IMR-90 (cell line): ENCODE measurements at regions not wholly inside any gene's neighbourhood (a gene's known extent, or its start where the extent isn't known, plus 50 kb on each side); places are given as distances from the start of the nearest gene placed in this dataset.

Experiments used
- ATAC-seq: fragments of 200-7000 bp; cut with Tn5 transposase; 2 replicates; pipeline ENCODE4 v1.9.1; 2020; ENCODE audit warnings: low read depth, mild to moderate bottlenecking, moderate library complexity
- BruUV-seq: library from RNA; stranded (reverse); fragments of 400-500 nt; replicated peaks from 2 replicates; lab custom pipeline; 2021; lab: Mats Ljungman, UMichigan
- CTCF ChIA-PET: fragments of 300-600 bp; formaldehyde crosslinking; extraction: SDS; loops from one replicate; lab custom pipeline; 2021; ENCODE audit warnings: antibody characterized with exemption; lab: Yijun Ruan, JAX
- POLR2A ChIA-PET: fragments of 300-600 bp; sonication (Branson Sonifier 250); formaldehyde crosslinking; loops from one replicate; lab custom pipeline; 2022; ENCODE audit warnings: antibody characterized with exemption; ENCODE audit not compliant: unreplicated experiment; lab: Charles Lee
- DNase-seq: peaks from one replicate; pipeline ENCODE4 v3.0.0; 2013
- H2AFZ ChIP-seq: replicated peaks from 2 replicates; pipeline ENCODE3; 2013; ENCODE audit warnings: low read length, mild to moderate bottlenecking; ENCODE audit not compliant: poor library complexity
- H2AK5ac ChIP-seq: 2 replicates; pipeline ENCODE4 v1.6.1; 2013; ENCODE audit warnings: low read depth, low read length, inconsistent platforms
- H2AK9ac ChIP-seq: replicated peaks from 2 replicates; pipeline ENCODE3; 2013; ENCODE audit warnings: mild to moderate bottlenecking, low read depth, low read length, moderate library complexity; ENCODE audit not compliant: poor library complexity
- H2BK120ac ChIP-seq: 2 replicates; pipeline ENCODE4 v1.6.1; 2013; ENCODE audit warnings: low read depth, low read length, inconsistent platforms
- H2BK15ac ChIP-seq: 3 replicates; pipeline ENCODE4 v1.6.1; 2013; ENCODE audit warnings: low read depth, low read length, inconsistent platforms
- H2BK20ac ChIP-seq: 2 replicates; pipeline ENCODE4 v1.6.1; 2013; ENCODE audit warnings: low read depth, mild to moderate bottlenecking, inconsistent platforms, low read length, moderate library complexity
- H2BK5ac ChIP-seq: 2 replicates; pipeline ENCODE4 v1.6.1; 2013; ENCODE audit warnings: mild to moderate bottlenecking, low read depth, low read length, inconsistent platforms; ENCODE audit not compliant: poor library complexity, severe bottlenecking
- H3K14ac ChIP-seq: replicated peaks from 2 replicates; pipeline ENCODE4 v1.6.1; 2013; ENCODE audit warnings: low read depth, low read length, inconsistent platforms
- H3K18ac ChIP-seq: 2 replicates; pipeline ENCODE4 v1.6.1; 2013; ENCODE audit warnings: low read depth, low read length, control low read depth
- H3K23ac ChIP-seq: 2 replicates; pipeline ENCODE4 v1.6.1; 2013; ENCODE audit warnings: low read depth, low read length, inconsistent platforms
- H3K27ac ChIP-seq: 2 replicates; pipeline ENCODE4 v1.5.1; 2013; ENCODE audit warnings: mild to moderate bottlenecking, control low read depth, low read length; ENCODE audit not compliant: insufficient read depth
- H3K27me3 ChIP-seq: 2 replicates; pipeline ENCODE4 v1.6.1; 2013; ENCODE audit warnings: low read length; ENCODE audit not compliant: control insufficient read depth, insufficient read depth
- H3K36me3 ChIP-seq: 2 replicates; pipeline ENCODE4 v1.6.1; 2013; ENCODE audit warnings: low read length, mixed read lengths; ENCODE audit not compliant: control insufficient read depth, insufficient read depth
- H3K4ac ChIP-seq: 2 replicates; pipeline ENCODE4 v1.6.1; 2013; ENCODE audit warnings: low read depth, low read length, inconsistent platforms
- H3K4me1 ChIP-seq: 2 replicates; pipeline ENCODE4 v1.6.1; 2013; ENCODE audit warnings: low read length, mixed read lengths; ENCODE audit not compliant: control insufficient read depth, insufficient read depth
- H3K4me2 ChIP-seq: 2 replicates; pipeline ENCODE4 v1.6.1; 2013; ENCODE audit warnings: low read depth, mild to moderate bottlenecking, control low read depth, low read length, moderate library complexity
- H3K4me3 ChIP-seq: 2 replicates; pipeline ENCODE4 v1.5.1; 2013; ENCODE audit warnings: low read depth, mild to moderate bottlenecking, control low read depth, low read length, moderate library complexity; ENCODE audit not compliant: insufficient read depth
- H3K56ac ChIP-seq: 2 replicates; pipeline ENCODE4 v1.6.1; 2013; ENCODE audit warnings: low read length, inconsistent platforms; ENCODE audit not compliant: insufficient read depth; ENCODE audit errors: extremely low read depth
- H3K79me1 ChIP-seq, 2 experiments: 2 replicates each; pipeline ENCODE4 v1.6.1; 2013; ENCODE audit warnings: low read length in 2 of 2, inconsistent platforms in 1 of 2, low read depth in 1 of 2
- H3K9ac ChIP-seq: 2 replicates; pipeline ENCODE4 v1.6.1; 2013; ENCODE audit warnings: low read depth, low read length, control low read depth
- H3K9me1 ChIP-seq: 2 replicates; pipeline ENCODE4 v1.6.1; 2013; ENCODE audit warnings: low read length, inconsistent platforms; ENCODE audit not compliant: insufficient read depth
- H3K9me3 ChIP-seq: 2 replicates; pipeline ENCODE4 v1.6.1; 2013; ENCODE audit warnings: low read length; ENCODE audit not compliant: control insufficient read depth, insufficient read depth
- H4K20me1 ChIP-seq: 2 replicates; pipeline ENCODE4 v1.6.1; 2013; ENCODE audit warnings: low read length, inconsistent platforms; ENCODE audit not compliant: insufficient read depth
- H4K5ac ChIP-seq: 2 replicates; pipeline ENCODE4 v1.6.1; 2013; ENCODE audit warnings: mild to moderate bottlenecking, low read depth, low read length, control low read depth
- H4K8ac ChIP-seq, 2 experiments: 2 replicates each; pipeline ENCODE4 v1.6.1; 2013; ENCODE audit warnings: low read depth in 2 of 2, low read length in 2 of 2, control low read depth in 1 of 2, inconsistent platforms in 1 of 2
- H4K91ac ChIP-seq: 2 replicates; pipeline ENCODE4 v1.6.1; 2013; ENCODE audit warnings: low read depth, low read length, inconsistent platforms; ENCODE audit not compliant: insufficient read depth
- BHLHE40 ChIP-seq: fragments of 150-350 bp; IDR thresholded peaks from 2 replicates; pipeline ENCODE4 v1.6.1; 2016; ENCODE audit warnings: mild to moderate bottlenecking, low read depth, low read length
- CHD1 ChIP-seq: IDR thresholded peaks from 2 replicates; pipeline ENCODE4 v1.6.1; 2012; ENCODE audit warnings: low read depth, low read length, improper control_type of control experiment
- ELK1 ChIP-seq: fragments of 150-350 bp; IDR thresholded peaks from 2 replicates; pipeline ENCODE4 v1.6.1; 2016; ENCODE audit warnings: low read depth, mild to moderate bottlenecking, low read length, moderate library complexity, borderline replicate concordance
- MAFK ChIP-seq: IDR thresholded peaks from 2 replicates; pipeline ENCODE4 v1.6.1; 2012; ENCODE audit warnings: low read depth, low read length, improper control_type of control experiment
- MAZ ChIP-seq: IDR thresholded peaks from 2 replicates; pipeline ENCODE4 v1.6.1; 2012; ENCODE audit warnings: low read depth, mild to moderate bottlenecking, low read length, improper control_type of control experiment, moderate library complexity, borderline replicate concordance
- MXI1 ChIP-seq: IDR thresholded peaks from 2 replicates; pipeline ENCODE4 v1.6.1; 2012; ENCODE audit warnings: low read depth, mild to moderate bottlenecking, low read length, moderate library complexity, borderline replicate concordance
- NFE2L2 ChIP-seq: fragments of 150-350 bp; IDR thresholded peaks from 2 replicates; pipeline ENCODE4 v1.6.1; 2016; ENCODE audit warnings: low read depth, mild to moderate bottlenecking, low read length
- POLR2A ChIP-seq: IDR thresholded peaks from 2 replicates; pipeline ENCODE4 v1.6.1; 2012; ENCODE audit warnings: mild to moderate bottlenecking, low read depth, low read length
- RCOR1 ChIP-seq: IDR thresholded peaks from 2 replicates; pipeline ENCODE4 v1.6.1; 2012; ENCODE audit warnings: mild to moderate bottlenecking, low read length, improper control_type of control experiment; ENCODE audit not compliant: insufficient replicate concordance
- SMC3 ChIP-seq: fragments of 150-350 bp; IDR thresholded peaks from 2 replicates; pipeline ENCODE4 v1.6.1; 2016; ENCODE audit warnings: low read depth, mild to moderate bottlenecking, antibody characterized with exemption, low read length, moderate library complexity
- USF2 ChIP-seq: fragments of 150-350 bp; IDR thresholded peaks from 2 replicates; pipeline ENCODE4 v1.6.1; 2017; ENCODE audit warnings: mild to moderate bottlenecking, antibody characterized with exemption, low read length, low read depth
- WGBS, 2 experiments: methylation state at CpG; one replicate each; pipeline versions ENCODE4 v1.1.5 to v1.1.7; 2013; ENCODE audit warnings: missing lambda C conversion rate in 2 of 2; ENCODE audit not compliant: insufficient read length in 1 of 2; ENCODE audit errors: extremely low coverage in 2 of 2; 5-methylcytosine and 5-hydroxymethylcytosine counted together
- dilution Hi-C: fragments of 300-500 bp; cut with HindIII; formaldehyde crosslinking; loops from one replicate; pipeline ENCODE4 v1.14.3; 2018; ENCODE audit warnings: low sequenced_read_pairs; ENCODE audit not compliant: unreplicated experiment
- in situ Hi-C: fragments of 300-500 bp; cut with MboI; formaldehyde crosslinking; loops from 3 replicates; pipeline ENCODE4 v1.14.3; 2019; ENCODE audit warnings: low sequenced_read_pairs, inconsistent platforms, mixed read lengths
- intact Hi-C: fragments of 100-400 bp; cut with micrococcal nuclease; formaldehyde crosslinking; loops from 2 replicates; pipeline ENCODE4 v1.10.0; 2022

- no peak for ATAC-seq
- Histone ChIP-seq H3K4me2 (no peak overlapping the region), H3K4me1 (no peaks in the 10 kb centered on the region), H2AK9ac (no peak overlapping the region), H2BK120ac (no peak overlapping the region), H2AK5ac (no peak overlapping the region), H3K9me3 (no peaks in the 10 kb centered on the region), H4K8ac (no peak overlapping the region), H3K9ac (no peak overlapping the region), H2AFZ (no peak overlapping the region), H2BK20ac (no peak overlapping the region), H3K4ac (no peak overlapping the region), H3K23ac (no peak overlapping the region), H3K79me1 (no peaks in the 10 kb centered on the region), H3K4me3 (no peak overlapping the region), H4K91ac (no peak overlapping the region), H4K20me1 (no peaks in the 10 kb centered on the region), H3K27me3 (no peaks in the 10 kb centered on the region), H3K9me1 (no peaks in the 10 kb centered on the region), H3K56ac (no peak overlapping the region), H4K5ac (no peak overlapping the region), H2BK15ac (no peak overlapping the region), H2BK5ac (no peak overlapping the region), H3K27ac (no peak overlapping the region), H3K36me3 (no peaks in the 10 kb centered on the region), H3K18ac (no peak overlapping the region), H3K14ac (no peak overlapping the region)
- no TSS peak for BruUV-seq
- dilution Hi-C loops (no loop called here), in situ Hi-C loops (no loop called here), intact Hi-C loops (loop anchor here (10.0 kb wide), 1 partner anchor 398 kb away; no protein-coding TSS in a partner anchor)
- no CpG with 5 or more reads among the region's 2 CpGs for WGBS, 2 experiments
- DNase-seq, result no peak
- ChIA-PET CTCF (interaction anchor here (0.6 kb wide), 1 partner anchor 98 kb away, joined by 3 read pairs; no protein-coding TSS in a partner anchor), POLR2A (no interaction called here)
- TF ChIP-seq USF2 (no peak), CHD1 (no peak), MAFK (no peak), SMC3 (no peak), MAZ (no peak), RCOR1 (no peak), POLR2A (no peak), ELK1 (no peak), MXI1 (no peak), NFE2L2 (no peak), BHLHE40 (no peak)
Measured at GRCh38 chr3:153442386-153442785, 280.4 kb downstream of the RAP2B start.
